RWPE2 (cell line): ENCODE measurements at regions not wholly inside any gene's neighbourhood (a gene's known extent, or its start where the extent isn't known, plus 50 kb on each side); places are given as distances from the start of the nearest gene placed in this dataset.

Source experiments
- ATAC-seq: fragments of 200-7000 bp; cut with Tn5 transposase; 3 replicates; pipeline ENCODE4 v1.9.1; 2021; ENCODE audit warnings: low read depth
- DNase-seq: peaks from one replicate; pipeline ENCODE4 v3.0.0-alpha.2; 2020; ENCODE audit warnings: low spot score
- H3K27ac ChIP-seq: fragments of 450-650 bp; 2 replicates; pipeline ENCODE4 v1.5.1; 2017; ENCODE audit warnings: mild to moderate bottlenecking; ENCODE audit not compliant: poor library complexity, severe bottlenecking
- H3K27me3 ChIP-seq: fragments of 250-450 bp; sonication (Bioruptor Pico); 2 replicates; pipeline ENCODE4 v1.5.1; 2021; ENCODE audit warnings: mild to moderate bottlenecking, moderate library complexity; ENCODE audit not compliant: insufficient read depth, poor library complexity, severe bottlenecking
- H3K36me3 ChIP-seq: fragments of 250-450 bp; sonication (Bioruptor Pico); 2 replicates; pipeline ENCODE4 v1.5.1; 2020; ENCODE audit warnings: low read depth, mild to moderate bottlenecking, moderate library complexity
- H3K4me1 ChIP-seq: fragments of 250-450 bp; sonication (Bioruptor Pico); 2 replicates; pipeline ENCODE4 v1.5.1; 2021; ENCODE audit warnings: mild to moderate bottlenecking, moderate library complexity; ENCODE audit not compliant: insufficient read depth, poor library complexity, severe bottlenecking
- H3K4me3 ChIP-seq: fragments of 250-450 bp; sonication (Bioruptor Pico); 2 replicates; pipeline ENCODE4 v1.5.1; 2021; ENCODE audit warnings: mild to moderate bottlenecking, moderate library complexity; ENCODE audit not compliant: severe bottlenecking
- H3K9me3 ChIP-seq: fragments of 250-450 bp; sonication (Bioruptor Pico); 2 replicates; pipeline ENCODE4 v1.5.1; 2021; ENCODE audit warnings: mild to moderate bottlenecking, moderate library complexity; ENCODE audit not compliant: severe bottlenecking
- CTCF ChIP-seq: fragments of 450-650 bp; IDR thresholded peaks from one replicate; pipeline ENCODE4 v1.5.1; 2017; ENCODE audit warnings: mild to moderate bottlenecking, moderate library complexity; ENCODE audit not compliant: poor library complexity, severe bottlenecking

GRCh38 chr14:38336298-38336697, 80.4 kb upstream of the CLEC14A start:
- Histone ChIP-seq H3K9me3 (no peaks in the 10 kb centered on the region), H3K27ac (no peak overlapping the region), H3K36me3 (no peaks in the 10 kb centered on the region), H3K4me1 (peaks cover 20% of the 10 kb centered on the region), H3K4me3 (no peak overlapping the region), H3K27me3 (no peaks in the 10 kb centered on the region)
- DNase-seq (no peak), ATAC-seq (peak; percentile 33; the same call in 1 of the 3 replicates)
- no peak for TF ChIP-seq CTCF

- H3K27me3 ChIP-seq = no peaks in the 10 kb centered on the region
- H3K9me3 ChIP-seq = no peaks in the 10 kb centered on the region
- H3K27ac ChIP-seq = no peak overlapping the region
- ATAC-seq (no peak), DNase-seq (no peak)
- no peaks in the 10 kb centered on the region for H3K36me3 ChIP-seq
- no peaks in the 10 kb centered on the region for H3K4me1 ChIP-seq
- no peak for TF ChIP-seq CTCF
- H3K4me3 ChIP-seq = no peak overlapping the region
These were observed 74.4 kb upstream of the CLEC14A start for GRCh38 chr14:38330275-38330674.

GRCh38 chr14:38329246-38329645, 73.4 kb upstream of the CLEC14A start:
- peak; percentile 94 for ATAC-seq
- Histone ChIP-seq H3K4me1 (no peaks in the 10 kb centered on the region), H3K36me3 (no peaks in the 10 kb centered on the region), H3K9me3 (no peaks in the 10 kb centered on the region), H3K27ac (no peak overlapping the region), H3K27me3 (no peaks in the 10 kb centered on the region), H3K4me3 (no peak overlapping the region)
- no peak for TF ChIP-seq CTCF
- no peak for DNase-seq

GRCh38 chr14:38316922-38317321, 61.0 kb upstream of the CLEC14A start:
- ATAC-seq (no peak), DNase-seq (no peak)
- no peaks in the 10 kb centered on the region for H3K36me3 ChIP-seq
- no peak for TF ChIP-seq CTCF
- no peaks in the 10 kb centered on the region for H3K9me3 ChIP-seq
- no peak overlapping the region for H3K27ac ChIP-seq
- no peaks in the 10 kb centered on the region for H3K4me1 ChIP-seq
- H3K4me3 ChIP-seq = no peak overlapping the region
- no peaks in the 10 kb centered on the region for H3K27me3 ChIP-seq

- Histone ChIP-seq H3K4me1 (no peaks in the 10 kb centered on the region), H3K27me3 (no peaks in the 10 kb centered on the region), H3K36me3 (no peaks in the 10 kb centered on the region), H3K9me3 (no peaks in the 10 kb centered on the region), H3K27ac (no peak overlapping the region), H3K4me3 (no peak overlapping the region)
- no peak for ATAC-seq
- no peak for DNase-seq
- TF ChIP-seq CTCF = no peak
These were observed 55.8 kb upstream of the CLEC14A start for GRCh38 chr14:38311655-38312054.
